GM18502 (cell line): ENCODE measurements at regions not wholly inside any gene's neighbourhood (a gene's known extent, or its start where the extent isn't known, plus 50 kb on each side); places are given as distances from the start of the nearest gene placed in this dataset.

Experiments
- ATAC-seq: cut with Tn5 transposase; IDR thresholded peaks from one replicate; pipeline ENCODE4 v1.9.1; 2021; ENCODE audit warnings: mild to moderate bottlenecking; ENCODE audit not compliant: unreplicated experiment, poor library complexity

GRCh38 chr2:125680809-125681208 is 975.1 kb upstream of the GYPC start:
- no peak for ATAC-seq

GRCh38 chr2:125681576-125681975 is 974.4 kb upstream of the GYPC start:
- ATAC-seq: no peak

GRCh38 chr2:125681976-125682805 is 973.8 kb upstream of the GYPC start:
- ATAC-seq: no peak

- ATAC-seq: no peak
These were observed 971.7 kb upstream of the GYPC start for GRCh38 chr2:125684256-125684655.

GRCh38 chr2:125684932-125685331 is 971.0 kb upstream of the GYPC start:
- no peak for ATAC-seq

- no peak for ATAC-seq
These were observed 959.4 kb upstream of the GYPC start for GRCh38 chr2:125696560-125696959.

DNA sequence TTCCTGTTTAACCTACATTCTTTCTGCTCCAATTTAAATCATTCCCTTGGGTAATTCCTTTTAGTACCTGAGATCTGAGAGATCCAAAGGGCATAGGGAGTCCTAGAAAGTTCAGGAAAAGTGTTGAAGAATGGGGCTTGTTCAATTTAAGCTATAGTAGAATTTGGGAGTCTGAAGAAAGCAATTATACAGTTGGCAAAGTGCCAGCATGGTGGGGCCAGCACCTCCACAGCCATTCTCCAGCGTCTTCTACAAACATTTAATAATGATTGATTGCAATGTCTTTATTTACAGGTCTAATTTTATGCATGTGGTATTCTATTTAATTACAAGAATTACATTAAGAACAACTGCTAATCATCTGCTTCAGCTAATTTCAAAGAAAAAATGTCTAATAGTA is 957.7 kb upstream of the GYPC start:
- ATAC-seq: no peak

DNA sequence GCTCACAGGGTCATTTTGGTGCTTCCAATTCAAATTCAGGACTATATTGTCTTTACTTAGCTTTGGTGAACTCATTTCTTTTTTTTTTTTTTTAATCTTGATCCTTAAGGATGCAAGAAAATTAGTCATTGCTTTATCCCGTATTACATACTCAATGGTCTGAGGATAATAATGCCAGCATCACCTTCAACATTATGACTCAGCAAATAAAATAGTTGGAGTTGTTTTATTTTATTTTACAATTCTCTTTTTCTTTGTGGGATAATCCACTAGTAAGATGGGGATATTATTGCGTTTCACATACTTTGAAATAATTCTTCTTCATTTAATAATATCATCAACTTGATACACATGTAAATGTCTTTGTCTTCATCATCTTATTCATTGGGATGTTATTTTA is 954.9 kb upstream of the GYPC start:
- ATAC-seq: no peak

DNA sequence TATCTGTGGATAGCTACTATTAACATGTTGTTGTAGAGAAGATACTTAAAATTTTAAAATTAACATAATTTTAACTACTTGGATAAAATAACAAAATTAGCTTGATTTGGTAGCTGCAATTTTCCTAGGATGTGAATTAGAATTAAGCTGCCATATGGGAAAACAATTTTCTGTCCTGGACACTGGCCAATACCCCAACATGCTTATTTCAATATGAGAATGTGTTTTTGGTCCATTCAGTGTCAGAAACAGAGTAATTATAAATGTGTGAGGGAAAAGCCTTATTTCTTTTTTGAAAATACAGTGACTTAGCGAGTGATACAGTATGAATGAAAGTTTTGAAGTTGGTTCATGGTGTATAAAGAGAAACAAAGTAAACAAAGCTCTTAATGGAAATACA is 948.3 kb upstream of the GYPC start:
- ATAC-seq: no peak

GRCh38 chr2:125710561-125710960 is 945.4 kb upstream of the GYPC start:
- no peak for ATAC-seq

GRCh38 chr2:125711075-125711474 is 944.9 kb upstream of the GYPC start:
- no peak for ATAC-seq

DNA sequence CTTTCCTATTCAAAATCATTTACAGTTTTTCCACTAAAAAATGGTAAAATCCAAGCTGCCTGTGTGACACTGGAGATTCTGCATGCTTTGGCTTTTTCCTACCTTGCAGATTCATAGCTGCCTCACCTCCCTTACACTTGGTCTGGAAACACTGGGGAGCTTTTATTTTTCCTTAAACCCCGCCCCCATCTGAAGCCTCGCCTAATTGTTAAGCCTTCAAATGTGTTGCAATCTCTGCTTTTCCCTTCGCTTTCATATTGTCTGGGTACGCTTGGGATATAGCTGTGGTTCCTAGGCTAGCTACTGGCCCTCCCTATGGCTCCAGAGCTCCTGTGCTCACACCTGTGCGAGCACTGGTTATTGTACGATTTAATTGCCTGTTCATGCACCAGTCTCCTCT is 942.4 kb upstream of the GYPC start:
- no peak for ATAC-seq

DNA sequence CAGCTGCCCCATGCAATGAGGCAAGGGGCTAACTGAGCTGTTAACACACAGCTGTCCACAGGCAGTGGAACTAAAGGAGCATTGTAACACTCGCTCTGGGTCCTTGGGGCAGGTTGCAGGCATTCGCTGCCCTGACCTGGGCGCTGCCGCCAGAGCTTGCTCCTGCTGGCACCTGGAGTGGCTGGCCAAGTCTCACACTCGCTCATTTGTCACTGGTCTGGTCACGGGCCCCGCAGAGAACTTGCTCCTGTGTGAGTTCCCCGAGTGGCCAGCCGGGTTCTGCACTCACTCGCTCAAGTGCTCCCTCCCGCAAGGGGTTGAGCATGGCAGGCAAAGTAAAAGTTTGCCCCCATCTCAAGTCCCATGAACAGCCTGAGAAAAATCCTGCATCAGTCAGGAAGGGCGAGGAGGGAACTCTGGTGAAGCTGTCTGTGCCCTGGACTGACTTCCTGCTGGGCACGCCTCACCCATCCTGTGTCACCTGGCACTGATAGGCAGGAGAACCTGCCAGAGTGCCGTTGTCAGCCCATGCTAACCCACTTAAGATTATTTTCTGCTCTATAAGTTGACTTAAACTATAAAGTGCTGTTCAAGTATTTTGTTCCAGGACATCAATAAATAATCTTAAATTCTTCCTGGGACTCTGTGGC is 934.8 kb upstream of the GYPC start:
- ATAC-seq: no peak

DNA sequence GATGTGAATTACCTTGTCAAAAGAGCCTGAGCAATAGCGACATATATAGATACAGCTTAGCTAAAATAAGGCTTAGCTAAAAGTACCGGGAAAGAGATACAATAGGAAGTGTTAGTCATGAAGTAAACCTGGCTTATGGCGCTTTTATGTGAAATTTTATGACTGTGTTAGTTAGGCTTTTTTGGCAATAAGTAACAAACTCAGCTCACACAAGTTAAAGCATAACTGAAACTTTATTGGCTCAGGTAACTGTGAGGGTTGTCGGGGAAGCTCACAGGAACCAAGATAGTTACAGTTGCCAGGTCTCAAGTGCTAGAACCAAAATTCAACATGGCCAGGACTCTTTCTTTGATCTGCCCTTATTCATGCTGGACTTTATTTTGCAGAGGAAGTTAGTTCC is 925.0 kb upstream of the GYPC start:
- no peak for ATAC-seq

DNA sequence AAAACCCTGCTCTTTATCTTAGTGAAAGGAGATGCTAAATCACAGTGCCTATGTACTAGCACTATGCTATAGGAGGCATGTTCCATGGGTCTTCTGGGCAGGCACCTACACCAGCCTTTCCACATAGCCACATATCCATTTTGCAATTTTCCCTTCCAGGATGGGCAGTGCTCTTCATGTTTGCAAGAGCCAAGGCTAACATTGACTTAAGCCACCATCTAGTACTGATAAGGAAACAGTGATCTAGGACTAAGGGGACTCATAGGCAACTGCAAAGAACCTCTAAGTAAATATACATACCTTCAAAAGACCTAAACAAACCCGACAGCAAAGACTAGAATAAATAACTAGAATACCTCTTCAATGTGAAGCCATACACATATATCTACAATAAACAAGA is 919.7 kb upstream of the GYPC start:
- no peak for ATAC-seq

DNA sequence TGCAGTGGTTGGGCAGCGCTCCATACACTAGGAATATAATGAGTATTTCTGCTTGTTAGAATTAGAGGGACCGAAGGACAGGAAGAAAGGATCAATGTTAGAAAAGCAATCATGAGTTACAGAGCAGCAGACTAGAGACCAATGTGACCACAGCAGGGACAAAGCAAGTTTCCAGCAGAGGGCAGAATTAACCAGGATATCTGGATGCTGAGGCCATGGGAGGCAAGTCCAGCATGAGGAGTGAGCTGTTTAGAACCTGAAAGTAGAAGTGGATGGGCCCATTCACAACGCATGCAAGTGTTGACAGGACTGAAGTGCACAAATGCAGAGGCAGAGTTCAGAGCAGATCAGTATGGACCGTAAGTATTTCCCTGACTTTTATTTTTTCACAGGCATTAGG is 910.4 kb upstream of the GYPC start:
- ATAC-seq: no peak

DNA sequence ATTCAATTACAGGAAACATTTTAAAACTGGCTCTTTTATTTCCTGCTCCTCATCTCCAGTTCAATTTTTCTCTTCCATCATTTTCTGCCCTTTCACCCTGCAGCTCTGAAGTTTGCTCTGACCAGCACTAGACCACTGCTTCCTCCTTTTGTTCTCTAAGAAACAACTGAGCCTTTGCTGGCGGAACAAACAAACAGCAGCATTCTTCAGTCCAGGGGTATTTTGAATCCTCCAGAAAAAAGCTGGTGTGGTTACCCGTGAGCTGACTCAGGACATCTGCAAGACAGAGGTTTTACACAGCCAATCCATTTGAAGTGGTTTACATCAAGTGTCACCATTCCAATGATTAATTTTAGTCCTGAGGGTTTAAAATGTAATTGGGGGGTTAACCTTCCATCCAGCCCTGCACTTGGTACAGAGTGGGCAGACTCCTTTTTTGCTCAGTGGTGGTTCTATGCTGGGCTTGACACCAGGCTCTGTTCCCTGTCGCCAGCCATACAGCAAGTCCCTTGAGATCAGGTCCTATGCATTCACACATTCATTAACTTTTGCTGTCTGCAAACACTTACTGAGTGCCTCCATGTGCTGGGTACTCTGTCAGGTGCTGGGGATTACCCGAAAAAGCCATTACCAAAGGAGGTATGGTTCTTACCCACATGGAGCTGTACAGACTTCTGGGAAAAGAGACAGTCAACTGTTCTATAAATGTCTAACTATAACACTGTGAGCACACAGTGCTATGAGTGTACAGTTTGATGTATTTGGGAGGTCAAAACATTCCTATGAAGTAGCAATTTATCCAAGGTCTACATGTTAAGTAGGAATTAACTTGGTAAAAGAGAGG is 909.4 kb upstream of the GYPC start:
- no peak for ATAC-seq

GRCh38 chr2:125747165-125747425 is 908.9 kb upstream of the GYPC start:
- ATAC-seq: no peak

- ATAC-seq: no peak
These were observed 899.5 kb upstream of the GYPC start for GRCh38 chr2:125756431-125756830.

DNA sequence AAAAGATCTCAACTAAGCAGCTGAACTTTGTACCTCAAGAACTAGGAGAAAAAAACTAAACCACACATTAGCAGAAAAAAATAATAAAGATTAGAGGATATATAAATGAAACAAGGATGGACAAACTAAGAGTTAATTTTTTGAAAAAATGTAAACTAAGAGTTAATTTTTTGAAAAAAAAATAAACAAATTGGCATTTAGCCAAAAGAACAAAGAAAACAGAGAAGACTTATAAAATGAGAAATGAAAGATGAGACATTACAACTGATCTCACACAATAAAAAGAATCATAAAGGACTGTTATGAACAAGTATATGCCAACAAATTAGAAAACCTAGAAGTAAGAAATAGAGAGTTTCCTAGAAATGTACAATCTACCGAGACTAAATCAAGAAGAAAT is 859.2 kb upstream of the GYPC start:
- ATAC-seq: no peak

GRCh38 chr2:125797192-125797591 is 858.8 kb upstream of the GYPC start:
- ATAC-seq: no peak
